ENCODE measurements at regions not wholly inside any gene's neighbourhood (a gene's known extent, or its start where the extent isn't known, plus 50 kb on each side); places are given as distances from the start of the nearest gene placed in this dataset.

DNA sequence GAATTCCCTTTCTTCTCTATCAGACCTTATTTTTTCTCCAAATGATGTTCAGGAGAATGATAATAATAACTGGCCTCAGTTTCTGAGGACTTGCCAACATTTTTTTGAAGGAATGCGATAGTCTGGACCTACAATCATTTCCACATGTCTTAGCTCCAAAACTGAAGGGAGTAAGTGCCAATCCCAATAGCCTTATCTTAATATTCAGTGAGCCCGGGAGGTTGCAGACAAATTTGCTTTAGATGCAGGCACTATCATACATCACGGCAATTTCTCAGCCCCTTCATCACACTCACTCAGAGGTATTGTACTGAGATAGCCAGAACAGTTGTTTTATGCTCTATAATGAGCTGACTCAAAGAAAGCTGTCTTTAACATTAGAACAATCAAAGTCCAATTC lies 796.9 kb downstream of the ADGRL2 start:
- ATAC-seq (no peak), DNase-seq (no peak)
- no peaks in the 10 kb centered on the region for H3K4me1 Mint-ChIP-seq
- no peaks in the 10 kb centered on the region for H3K36me3 Mint-ChIP-seq (ENCODE audit: low read depth)
- no peak overlapping the region for H3K4me3 Mint-ChIP-seq
- peaks cover 4% of the 10 kb centered on the region for H3K9me3 Mint-ChIP-seq
- H3K27me3 Mint-ChIP-seq, result no peaks in the 10 kb centered on the region
- H3K27ac Mint-ChIP-seq, result no peak overlapping the region

DNA sequence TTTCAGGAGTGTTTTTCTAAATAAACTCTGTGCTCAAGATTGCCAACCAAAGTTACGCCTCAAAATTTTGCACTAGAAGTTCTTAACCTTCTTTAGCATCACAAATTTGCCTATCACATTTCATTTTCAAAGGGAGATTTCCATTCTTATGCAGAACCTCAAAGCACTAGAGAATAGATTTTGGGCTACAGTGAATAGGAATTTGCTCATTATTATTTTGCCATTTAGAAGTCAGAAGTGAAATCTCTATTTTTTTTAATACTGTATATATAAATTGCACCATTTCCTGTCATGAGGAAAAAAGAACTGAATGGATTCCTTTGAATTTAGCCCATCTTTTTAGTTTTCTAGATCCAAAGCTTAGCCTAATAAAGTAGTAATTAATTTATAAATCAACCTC lies 796.4 kb downstream of the ADGRL2 start:
- no peak for DNase-seq
- no peak overlapping the region for H3K27ac Mint-ChIP-seq
- H3K36me3 Mint-ChIP-seq (ENCODE audit: low read depth), result no peaks in the 10 kb centered on the region
- peaks cover 4% of the 10 kb centered on the region for H3K9me3 Mint-ChIP-seq
- no peaks in the 10 kb centered on the region for H3K4me1 Mint-ChIP-seq
- no peak for ATAC-seq
- no peaks in the 10 kb centered on the region for H3K27me3 Mint-ChIP-seq
- no peak overlapping the region for H3K4me3 Mint-ChIP-seq

DNA sequence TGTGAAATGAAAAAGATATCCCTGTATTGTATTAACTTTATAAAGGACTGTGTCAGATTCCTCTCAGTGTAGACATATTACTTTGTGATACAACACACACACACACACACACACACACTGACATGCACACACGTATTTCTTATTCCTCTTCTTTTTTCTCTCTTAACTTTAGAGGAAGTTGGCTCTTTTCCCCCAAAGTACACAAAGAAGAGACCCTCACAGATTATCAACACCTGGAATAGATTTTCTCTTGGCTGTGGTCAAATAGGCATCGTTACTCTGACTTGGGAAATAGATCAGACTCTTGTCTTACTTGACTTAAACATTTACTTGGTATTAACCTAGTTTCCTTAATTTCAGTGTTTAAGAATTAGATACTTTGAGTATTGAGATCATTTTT lies 792.8 kb downstream of the ADGRL2 start:
- Mint-ChIP-seq H3K27me3 (no peaks in the 10 kb centered on the region), H3K36me3 (ENCODE audit: low read depth) (no peaks in the 10 kb centered on the region), H3K27ac (no peak overlapping the region), H3K9me3 (peaks cover 10% of the 10 kb centered on the region), H3K4me3 (no peak overlapping the region), H3K4me1 (no peaks in the 10 kb centered on the region)
- DNase-seq, result no peak
- ATAC-seq, result no peak

DNA sequence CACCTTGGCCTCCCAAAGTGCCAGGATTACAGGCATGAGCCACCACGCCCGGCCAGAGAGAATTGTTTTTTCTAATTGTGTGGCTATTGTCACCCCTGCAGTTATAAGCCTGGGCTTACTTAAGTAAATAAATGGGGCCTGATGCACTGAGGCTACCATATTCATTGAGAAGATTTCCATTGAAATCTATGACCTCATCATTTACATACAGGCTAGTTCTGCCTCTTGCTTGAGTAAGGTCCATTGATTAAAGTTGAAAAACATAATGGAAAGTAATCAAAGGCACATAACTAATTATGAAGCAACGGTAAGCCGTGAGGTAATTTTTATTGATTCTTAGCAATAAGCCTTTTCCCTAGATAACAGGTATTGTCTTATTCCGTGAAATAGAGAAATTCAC lies 788.9 kb downstream of the ADGRL2 start:
- Mint-ChIP-seq H3K27me3 (no peaks in the 10 kb centered on the region), H3K27ac (no peak overlapping the region), H3K4me3 (no peak overlapping the region), H3K4me1 (no peaks in the 10 kb centered on the region), H3K9me3 (peaks cover 9% of the 10 kb centered on the region), H3K36me3 (ENCODE audit: low read depth) (no peaks in the 10 kb centered on the region)
- no peak for ATAC-seq
- DNase-seq, result no peak

DNA sequence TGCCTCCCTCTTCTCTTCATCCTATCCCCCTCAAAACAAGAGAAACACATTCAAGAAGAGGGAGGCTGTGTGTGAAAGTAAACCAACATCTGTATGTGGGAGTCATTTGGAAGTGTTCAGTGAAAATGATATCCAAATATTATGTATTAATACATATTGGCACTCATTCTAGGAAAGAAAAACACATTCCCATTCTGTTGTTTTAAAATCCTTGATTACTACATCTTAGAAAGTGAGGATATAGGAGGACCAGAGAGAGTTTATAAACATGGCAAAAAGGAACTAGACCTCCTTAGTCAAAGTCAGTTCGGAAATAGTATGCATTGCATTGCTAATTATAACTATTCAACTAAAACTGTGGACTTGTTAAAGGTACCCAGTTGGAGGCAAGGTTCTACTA lies 786.6 kb downstream of the ADGRL2 start:
- H3K4me3 Mint-ChIP-seq, result no peak overlapping the region

DNA sequence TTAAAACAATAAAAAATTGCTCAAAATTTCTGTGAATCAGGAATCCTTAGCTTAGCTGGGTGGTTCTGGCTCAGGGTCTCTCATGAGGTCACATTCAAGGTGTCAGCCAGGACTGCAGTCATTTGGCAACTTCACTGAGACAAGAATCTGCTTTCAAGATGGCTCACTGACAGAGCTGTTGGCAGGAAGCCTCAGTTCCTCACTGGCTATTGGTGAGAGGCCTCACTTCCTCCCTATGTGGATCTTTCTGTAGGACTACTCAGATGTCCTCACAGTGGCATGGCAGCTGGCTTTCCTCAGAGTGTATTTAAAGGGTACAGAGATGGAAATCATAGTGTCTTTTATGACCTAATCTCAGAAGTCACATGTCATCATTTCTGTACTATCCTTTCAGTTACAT lies 785.7 kb downstream of the ADGRL2 start:
- no peak for ATAC-seq
- Mint-ChIP-seq H3K4me1 (no peaks in the 10 kb centered on the region), H3K4me3 (no peak overlapping the region), H3K27ac (no peak overlapping the region), H3K27me3 (no peaks in the 10 kb centered on the region), H3K36me3 (ENCODE audit: low read depth) (no peaks in the 10 kb centered on the region), H3K9me3 (peaks cover 6% of the 10 kb centered on the region)
- no peak for DNase-seq

More for the DNA sequence above, 786.6 kb downstream of the ADGRL2 start:
- Mint-ChIP-seq H3K36me3 (ENCODE audit: low read depth) (no peaks in the 10 kb centered on the region), H3K9me3 (peaks cover 6% of the 10 kb centered on the region), H3K27ac (no peak overlapping the region), H3K27me3 (no peaks in the 10 kb centered on the region), H3K4me1 (no peaks in the 10 kb centered on the region)
- DNase-seq, result no peak
- no peak for ATAC-seq

DNA sequence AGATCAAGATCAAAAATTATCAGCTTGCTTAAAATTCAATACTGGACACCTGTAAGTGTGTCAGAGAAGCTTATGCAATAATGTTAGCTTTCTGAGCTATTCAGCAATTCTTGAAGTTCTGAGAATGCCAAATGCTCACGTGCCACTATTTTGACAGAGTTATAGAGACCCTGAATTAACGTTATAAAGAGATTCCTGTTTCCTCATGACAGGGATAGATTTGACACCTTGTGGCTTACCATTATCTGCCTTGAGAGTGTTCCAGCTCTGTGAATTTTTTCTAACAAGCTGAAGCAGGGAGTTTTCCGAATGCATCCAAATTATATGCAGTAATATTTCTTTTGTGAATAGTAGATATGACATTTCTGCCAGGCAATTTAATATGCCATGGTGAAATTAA lies 781.6 kb downstream of the ADGRL2 start:
- no peak for DNase-seq
- Mint-ChIP-seq H3K4me1 (no peaks in the 10 kb centered on the region), H3K27ac (no peak overlapping the region), H3K4me3 (no peak overlapping the region), H3K9me3 (no peaks in the 10 kb centered on the region), H3K27me3 (no peaks in the 10 kb centered on the region), H3K36me3 (ENCODE audit: low read depth) (no peaks in the 10 kb centered on the region)
- no peak for ATAC-seq

DNA sequence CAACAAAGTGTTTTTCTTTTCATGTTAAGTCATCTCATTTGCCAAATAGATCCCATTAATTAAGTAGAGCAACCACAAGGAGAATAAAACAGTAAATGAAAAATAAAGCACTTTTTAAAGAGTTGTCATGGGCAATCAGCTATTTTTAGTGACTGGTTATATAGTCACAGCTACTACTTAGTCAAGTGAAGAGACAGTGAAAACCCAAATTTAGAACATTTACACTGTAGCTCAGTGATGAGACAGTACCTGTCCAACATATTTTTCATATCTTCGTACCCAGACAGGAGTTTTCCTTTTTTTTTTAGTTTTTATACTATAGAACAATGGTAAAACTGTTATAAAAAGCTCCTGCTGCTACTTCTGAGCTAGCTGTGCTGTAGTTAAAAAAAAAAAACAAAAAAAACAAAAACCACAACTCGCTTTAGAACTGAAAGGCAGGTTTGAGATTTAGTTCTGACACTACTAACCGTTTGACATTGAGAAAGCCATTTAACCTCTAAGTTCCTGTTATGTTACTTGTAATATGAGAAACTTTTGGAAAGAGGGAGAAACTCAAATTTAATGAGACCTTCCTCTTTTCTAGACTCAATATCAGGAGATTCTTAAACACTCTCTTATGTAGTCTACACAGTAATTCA lies 777.5 kb downstream of the ADGRL2 start:
- Mint-ChIP-seq H3K4me3 (no peak overlapping the region), H3K9me3 (no peaks in the 10 kb centered on the region), H3K4me1 (no peaks in the 10 kb centered on the region), H3K36me3 (ENCODE audit: low read depth) (no peaks in the 10 kb centered on the region), H3K27ac (no peak overlapping the region), H3K27me3 (no peaks in the 10 kb centered on the region)
- no peak for DNase-seq
- ATAC-seq, result no peak

DNA sequence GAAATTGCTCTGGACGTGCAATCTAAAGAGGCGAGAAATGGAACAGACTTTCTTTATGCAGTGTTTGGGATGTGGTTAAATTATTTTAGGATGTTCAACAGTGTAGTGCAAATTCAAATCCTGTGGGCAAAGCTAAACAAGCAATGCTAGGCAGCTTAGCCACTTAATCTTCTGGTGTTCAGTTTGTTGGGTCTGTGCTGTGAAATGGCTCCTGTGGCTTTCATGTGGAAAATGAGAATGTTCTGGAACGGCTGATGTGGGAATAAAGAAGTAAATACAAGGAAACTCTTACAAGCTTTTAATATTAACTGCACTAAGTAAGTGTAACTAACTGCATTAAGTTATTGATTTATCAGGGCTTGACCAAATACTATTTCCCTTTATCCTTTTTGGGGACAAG lies 766.6 kb downstream of the ADGRL2 start:
- no peak overlapping the region for H3K4me3 Mint-ChIP-seq
- ATAC-seq (no peak), DNase-seq (no peak)
- H3K4me1 Mint-ChIP-seq, result no peaks in the 10 kb centered on the region
- no peak overlapping the region for H3K27ac Mint-ChIP-seq
- H3K9me3 Mint-ChIP-seq, result no peaks in the 10 kb centered on the region
- H3K36me3 Mint-ChIP-seq (ENCODE audit: low read depth), result no peaks in the 10 kb centered on the region
- no peaks in the 10 kb centered on the region for H3K27me3 Mint-ChIP-seq

DNA sequence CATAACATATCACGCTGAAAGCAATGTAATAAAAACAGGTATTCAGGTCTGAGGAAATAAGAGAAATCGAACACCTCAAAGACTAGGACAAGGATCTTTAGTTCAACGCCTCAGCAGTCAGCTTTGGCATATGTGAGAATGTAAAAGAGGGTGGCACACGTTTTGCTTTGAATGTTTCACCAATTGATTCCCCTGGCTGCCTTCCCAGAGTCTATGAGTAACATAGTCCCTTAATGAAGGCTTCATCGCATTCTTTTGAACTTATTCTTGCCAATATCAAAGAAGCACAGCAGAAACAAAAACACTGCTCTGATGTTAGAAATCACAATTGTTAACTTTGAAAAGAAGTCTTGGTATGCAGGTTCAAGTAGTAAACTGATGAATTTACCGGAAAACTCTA lies 764.8 kb downstream of the ADGRL2 start:
- Mint-ChIP-seq H3K4me1 (no peaks in the 10 kb centered on the region), H3K36me3 (ENCODE audit: low read depth) (no peaks in the 10 kb centered on the region), H3K27ac (no peak overlapping the region), H3K4me3 (no peak overlapping the region), H3K9me3 (no peaks in the 10 kb centered on the region), H3K27me3 (no peaks in the 10 kb centered on the region)
- DNase-seq (no peak), ATAC-seq (no peak)

DNA sequence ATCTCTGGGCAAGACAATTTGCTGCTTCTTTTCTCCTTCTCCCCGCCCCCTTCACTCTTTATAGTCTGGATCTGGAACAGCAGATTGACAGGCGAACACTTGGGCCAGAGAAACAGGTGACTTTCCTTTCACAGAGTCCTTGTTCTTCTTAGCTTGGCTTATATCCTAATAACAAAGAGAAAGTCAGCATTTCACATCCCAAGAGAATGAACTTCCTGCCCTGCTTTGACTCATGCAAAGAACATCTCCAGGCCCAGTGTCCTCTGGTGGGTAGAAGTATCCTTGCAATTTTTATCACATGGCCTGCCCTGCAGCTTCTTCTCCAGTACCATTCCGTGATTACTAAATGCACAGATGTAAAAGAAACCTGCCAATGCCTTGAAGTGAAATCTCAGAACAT lies 764.4 kb downstream of the ADGRL2 start:
- H3K4me1 Mint-ChIP-seq, result no peaks in the 10 kb centered on the region
- H3K36me3 Mint-ChIP-seq (ENCODE audit: low read depth), result no peaks in the 10 kb centered on the region
- no peaks in the 10 kb centered on the region for H3K9me3 Mint-ChIP-seq
- DNase-seq (no peak), ATAC-seq (no peak)
- H3K27me3 Mint-ChIP-seq, result no peaks in the 10 kb centered on the region
- H3K4me3 Mint-ChIP-seq, result no peak overlapping the region
- H3K27ac Mint-ChIP-seq, result no peak overlapping the region

DNA sequence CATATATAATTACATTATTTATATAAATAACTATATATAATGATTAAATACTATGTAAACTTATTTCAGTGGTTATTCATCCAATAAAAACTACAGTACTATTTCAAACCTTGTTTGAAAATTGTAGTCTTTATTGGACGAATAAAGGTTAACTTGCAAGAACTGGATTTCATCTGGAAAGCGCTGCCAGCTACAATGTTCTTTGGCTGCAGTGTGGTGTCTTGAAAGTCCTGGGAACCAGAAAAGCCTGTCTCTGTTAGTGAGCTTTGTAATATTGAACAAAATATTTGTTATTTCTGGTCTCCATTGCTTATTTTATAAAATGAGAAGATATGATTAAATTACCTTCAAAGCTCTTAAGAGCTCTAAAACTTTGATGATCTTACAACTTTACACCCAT lies 763.6 kb downstream of the ADGRL2 start:
- Mint-ChIP-seq H3K9me3 (no peaks in the 10 kb centered on the region), H3K4me3 (no peak overlapping the region), H3K36me3 (ENCODE audit: low read depth) (no peaks in the 10 kb centered on the region), H3K4me1 (no peaks in the 10 kb centered on the region), H3K27ac (no peak overlapping the region), H3K27me3 (no peaks in the 10 kb centered on the region)
- no peak for DNase-seq
- no peak for ATAC-seq

DNA sequence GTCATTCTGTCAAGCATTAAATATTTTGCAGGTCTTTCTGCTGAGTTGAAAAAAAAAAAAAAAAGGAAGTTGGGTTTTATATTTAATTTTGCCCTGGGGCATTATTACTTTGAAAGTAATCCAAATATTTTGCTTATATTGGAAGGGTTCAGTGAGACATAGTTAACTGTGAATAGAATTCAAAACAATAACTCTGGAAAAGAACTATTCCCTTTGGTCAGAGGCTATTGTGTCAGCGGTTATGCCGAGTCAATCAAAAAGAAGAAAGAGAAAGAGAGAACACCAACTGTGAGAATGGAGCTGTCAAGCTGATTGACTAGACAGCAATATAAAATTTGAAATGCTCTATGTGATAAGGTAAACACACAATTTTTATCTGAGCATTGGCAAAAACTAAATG lies 761.7 kb downstream of the ADGRL2 start:
- Mint-ChIP-seq H3K4me3 (no peak overlapping the region), H3K4me1 (no peaks in the 10 kb centered on the region), H3K36me3 (ENCODE audit: low read depth) (no peaks in the 10 kb centered on the region), H3K9me3 (no peaks in the 10 kb centered on the region), H3K27ac (no peak overlapping the region), H3K27me3 (no peaks in the 10 kb centered on the region)
- no peak for DNase-seq
- ATAC-seq, result no peak

DNA sequence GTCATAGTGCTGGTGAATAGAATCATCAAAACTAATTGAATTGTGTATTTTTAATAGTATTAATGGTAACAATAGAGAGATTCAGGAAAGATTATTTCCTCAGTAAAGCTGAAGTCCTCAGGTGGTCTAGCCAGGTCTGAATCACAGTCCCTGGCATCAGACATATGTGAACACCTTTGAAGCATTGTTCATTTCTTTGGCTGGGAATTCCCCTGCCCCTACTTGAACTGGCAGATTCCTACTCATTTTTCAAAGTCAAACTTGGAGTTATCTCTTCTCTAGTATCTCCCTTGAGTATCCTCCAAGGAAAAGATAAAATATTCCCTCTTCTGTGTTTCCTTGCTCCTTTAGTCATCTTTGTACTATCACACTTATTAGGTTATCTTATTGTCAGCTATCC lies 759.8 kb downstream of the ADGRL2 start:
- Mint-ChIP-seq H3K4me3 (no peak overlapping the region), H3K4me1 (no peaks in the 10 kb centered on the region), H3K27me3 (no peaks in the 10 kb centered on the region), H3K9me3 (no peaks in the 10 kb centered on the region), H3K27ac (no peak overlapping the region), H3K36me3 (ENCODE audit: low read depth) (no peaks in the 10 kb centered on the region)
- no peak for ATAC-seq
- no peak for DNase-seq

DNA sequence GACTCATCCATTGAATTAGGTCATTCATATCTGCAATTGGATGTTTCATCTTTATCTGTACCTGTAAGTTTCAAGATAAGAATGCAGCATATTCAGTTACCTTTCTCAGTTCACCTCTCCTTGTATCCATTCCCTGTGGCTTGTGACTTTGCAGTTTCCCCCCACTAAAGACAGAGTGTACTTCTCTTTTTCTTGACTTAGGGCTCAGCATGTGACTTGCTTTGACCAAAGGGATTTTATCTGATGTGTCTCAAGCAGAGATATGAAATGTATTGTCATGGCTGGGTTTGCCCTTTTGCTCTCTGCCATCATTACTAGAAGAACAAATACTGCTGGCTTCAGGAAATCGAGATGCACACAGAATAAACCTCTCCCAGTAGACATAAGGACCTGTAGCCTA lies 754.8 kb downstream of the ADGRL2 start:
- peaks cover 7% of the 10 kb centered on the region for H3K9me3 Mint-ChIP-seq
- H3K36me3 Mint-ChIP-seq (ENCODE audit: low read depth), result no peaks in the 10 kb centered on the region
- DNase-seq (no peak), ATAC-seq (no peak)
- H3K27ac Mint-ChIP-seq, result no peak overlapping the region
- no peaks in the 10 kb centered on the region for H3K4me1 Mint-ChIP-seq
- no peaks in the 10 kb centered on the region for H3K27me3 Mint-ChIP-seq
- no peak overlapping the region for H3K4me3 Mint-ChIP-seq

DNA sequence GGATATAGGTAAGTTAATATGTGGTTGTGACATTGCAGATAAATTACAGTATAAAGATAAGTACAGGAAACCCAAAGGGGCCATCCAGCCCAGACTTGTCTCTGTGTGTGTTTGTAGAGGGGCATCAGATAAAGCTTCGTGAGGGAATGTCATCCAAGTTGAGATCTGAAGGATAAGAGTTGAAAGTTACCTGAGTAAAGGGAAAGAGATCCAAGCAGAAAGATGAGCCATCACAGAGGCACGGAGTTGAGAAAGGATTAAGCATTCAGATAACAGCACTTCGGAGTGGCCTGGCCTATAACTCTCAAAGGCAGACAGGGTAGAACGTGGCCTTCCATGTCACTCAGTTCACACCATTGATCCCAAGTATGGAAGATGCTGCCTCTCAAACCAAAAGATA lies 749.1 kb downstream of the ADGRL2 start:
- H3K4me1 Mint-ChIP-seq, result no peaks in the 10 kb centered on the region
- ATAC-seq, result no peak
- H3K36me3 Mint-ChIP-seq (ENCODE audit: low read depth), result no peaks in the 10 kb centered on the region

More for the DNA sequence above, 749.1 kb downstream of the ADGRL2 start:
- Mint-ChIP-seq H3K27me3 (no peaks in the 10 kb centered on the region), H3K4me3 (no peak overlapping the region), H3K9me3 (peaks cover 11% of the 10 kb centered on the region), H3K27ac (no peak overlapping the region)
- no peak for DNase-seq
